ENCODE measurements at regions not wholly inside any gene's neighbourhood (a gene's known extent, or its start where the extent isn't known, plus 50 kb on each side); places are given as distances from the start of the nearest gene placed in this dataset.

DNA sequence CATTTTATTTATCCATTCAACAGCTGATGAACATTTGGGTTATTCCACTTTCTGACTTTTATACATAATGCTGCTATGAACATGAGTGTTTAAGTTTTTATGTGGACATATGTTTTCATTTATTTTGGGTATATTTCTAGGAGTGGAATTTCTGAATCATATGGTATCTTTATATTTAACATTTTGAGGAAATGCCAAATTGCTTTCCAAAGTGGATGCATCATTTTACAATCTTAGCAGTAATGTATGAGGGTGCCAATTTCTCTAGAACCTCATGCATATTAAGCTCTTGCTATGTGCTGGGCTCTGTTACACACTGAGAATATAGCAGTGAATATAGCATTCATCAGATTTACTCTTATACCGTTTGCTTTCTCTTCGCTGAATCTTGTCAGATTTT lies 983.7 kb downstream of the STIM2 start:
- TF ChIP-seq POLR2A (IDR thresholded peaks at IDR 0.05) (no peak), CTCF (IDR thresholded peaks at IDR 0.05) (no peak), EP300 (IDR thresholded peaks at IDR 0.05) (no peak)

DNA sequence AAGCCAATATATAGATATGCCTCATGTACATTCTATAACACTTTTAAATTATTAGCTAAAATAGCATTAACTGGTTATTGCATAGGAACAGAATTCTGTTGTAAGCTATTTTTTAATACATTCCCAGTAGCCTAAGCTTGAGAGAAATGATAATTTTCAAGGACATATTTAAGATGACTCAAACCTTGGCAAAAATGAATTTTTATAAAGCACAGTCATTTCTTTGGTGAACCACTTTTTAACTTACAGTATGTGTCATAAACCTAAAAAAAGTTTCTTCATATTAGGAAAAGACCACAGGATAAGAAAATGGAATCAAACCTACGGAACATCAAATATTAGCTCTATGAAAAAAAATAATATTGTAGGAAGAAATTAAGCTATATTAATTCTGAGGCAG lies 986.3 kb downstream of the STIM2 start:
- no peak for DNase-seq (ENCODE audit: low spot score in 2 of 2)
- Histone ChIP-seq H3K4me1 (no peaks in the 10 kb centered on the region), H3K9me3 (no peaks in the 10 kb centered on the region), H3K4me3 (no peak overlapping the region), H3K36me3 (no peaks in the 10 kb centered on the region), H3K27me3 (no peaks in the 10 kb centered on the region), H3K27ac (no peak overlapping the region)
- 90 to 94% methylated on average over 1 of the region's 1 CpG for WGBS, 2 donors
- TF ChIP-seq EP300 (IDR thresholded peaks at IDR 0.05): no peak
- TF ChIP-seq POLR2A (IDR thresholded peaks at IDR 0.05): no peak
- no peak for TF ChIP-seq CTCF (IDR thresholded peaks at IDR 0.05)

More for the DNA sequence above, 983.7 kb downstream of the STIM2 start:
- Histone ChIP-seq H3K4me3 (no peak overlapping the region), H3K9me3 (no peaks in the 10 kb centered on the region), H3K36me3 (no peaks in the 10 kb centered on the region), H3K4me1 (no peaks in the 10 kb centered on the region), H3K27me3 (no peaks in the 10 kb centered on the region), H3K27ac (no peak overlapping the region)
- DNase-seq (ENCODE audit: low spot score in 2 of 2): no peak
- WGBS, 2 donors: 82 to 95% methylated on average over 2 of the region's 2 CpGs

GRCh38 chr4:27861381-27861787 lies 1000.7 kb downstream of the STIM2 start:
- 65 to 78% methylated on average over 1 of the region's 1 CpG for WGBS, 2 donors
- no peak for DNase-seq (ENCODE audit: low spot score in 2 of 2)
- H3K27ac ChIP-seq: no peak overlapping the region
- H3K27me3 ChIP-seq: no peaks in the 10 kb centered on the region
- no peaks in the 10 kb centered on the region for H3K36me3 ChIP-seq
- H3K4me3 ChIP-seq: no peak overlapping the region
- no peaks in the 10 kb centered on the region for H3K4me1 ChIP-seq
- no peak for TF ChIP-seq EP300 (IDR thresholded peaks at IDR 0.05)
- TF ChIP-seq CTCF (IDR thresholded peaks at IDR 0.05): peak in 4 of 5 experiments; percentile 6 to 37 (median 24)
- H3K9me3 ChIP-seq: no peaks in the 10 kb centered on the region

- Histone ChIP-seq H3K27me3 (no peaks in the 10 kb centered on the region), H3K4me1 (no peaks in the 10 kb centered on the region), H3K27ac (no peak overlapping the region), H3K36me3 (no peaks in the 10 kb centered on the region), H3K9me3 (no peaks in the 10 kb centered on the region), H3K4me3 (no peak overlapping the region)
- WGBS, 2 donors: 88% methylated on average over 5 of the region's 5 CpGs
- no peak for DNase-seq (ENCODE audit: low spot score in 2 of 2)
- no peak for TF ChIP-seq POLR2A (IDR thresholded peaks at IDR 0.05)
- TF ChIP-seq CTCF (IDR thresholded peaks at IDR 0.05): no peak
- no peak for TF ChIP-seq EP300 (IDR thresholded peaks at IDR 0.05)
Observed at GRCh38 chr4:27861802-27862201, 1001.2 kb downstream of the STIM2 start.

GRCh38 chr4:27873596-27873995 lies 1013.0 kb downstream of the STIM2 start:
- Histone ChIP-seq H3K4me3 (no peak overlapping the region), H3K27me3 (no peaks in the 10 kb centered on the region), H3K9me3 (no peaks in the 10 kb centered on the region), H3K36me3 (no peaks in the 10 kb centered on the region), H3K4me1 (no peaks in the 10 kb centered on the region), H3K27ac (no peak overlapping the region)
- TF ChIP-seq POLR2A (IDR thresholded peaks at IDR 0.05) (no peak), EP300 (IDR thresholded peaks at IDR 0.05) (no peak), CTCF (IDR thresholded peaks at IDR 0.05) (no peak)
- DNase-seq (ENCODE audit: low spot score in 2 of 2): no peak

All from tibial nerve (tissue), 4 donors.